H1 (cell line): ENCODE measurements at regions not wholly inside any gene's neighbourhood (a gene's known extent, or its start where the extent isn't known, plus 50 kb on each side); places are given as distances from the start of the nearest gene placed in this dataset.

Experiments used
- ASH2L ChIP-seq: fragments of 200-600, 300-600 bp; sonication (generic); IDR thresholded peaks from one replicate; pipeline ENCODE4 v1.7.1; 2017; ENCODE audit warnings: low read length
- SIN3A ChIP-seq, 2 experiments: IDR thresholded peaks in 1 of 2; conservative IDR thresholded peaks in 1 of 2; 2 replicates each; pipeline ENCODE4 v1.6.1; 2011 to 2012; ENCODE audit warnings: low read length in 2 of 2, improper control_type of control experiment in 1 of 2, low read depth in 1 of 2, mild to moderate bottlenecking in 1 of 2

DNA sequence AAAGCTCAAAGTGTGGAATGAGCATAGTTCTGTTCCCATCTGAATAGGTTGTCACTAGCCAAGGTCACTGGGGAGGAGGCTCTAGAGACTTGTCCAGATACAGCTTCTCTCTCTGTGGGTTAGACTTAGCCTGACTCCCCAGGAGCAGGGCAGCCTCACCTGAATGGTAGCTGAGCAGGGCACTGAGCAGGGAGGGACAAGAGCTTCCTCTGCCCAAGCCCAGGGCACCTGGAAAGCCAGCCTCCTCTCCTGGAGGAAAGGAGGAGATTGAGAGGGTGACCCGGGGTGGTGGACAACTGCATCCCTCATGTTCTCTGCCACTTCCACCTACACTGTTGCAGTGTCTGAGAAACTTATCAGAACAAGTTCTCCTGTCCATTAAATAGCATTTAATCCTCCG lies 59.0 kb upstream of the F3 start (continued):
- TF ChIP-seq ASH2L: no peak
- no peak for TF ChIP-seq SIN3A (conservative IDR thresholded peaks at IDR 0.05 in 1 of 2, IDR thresholded peaks at IDR 0.05 in 1 of 2; ENCODE audit: low read depth in 1 of 2, low read length in 2 of 2)
